ENCODE measurements at regions not wholly inside any gene's neighbourhood (a gene's known extent, or its start where the extent isn't known, plus 50 kb on each side); places are given as distances from the start of the nearest gene placed in this dataset.

GRCh38 chr3:117600112-117600511 lies 890.5 kb downstream of the TUSC7 start (continued):
- no peak for TF ChIP-seq CEBPG (CRISPR knock-in tag; IDR thresholded peaks at IDR 0.05)
- no peak for TF ChIP-seq CEBPG (tag; conservative IDR thresholded peaks at IDR 0.05 in 1 of 2, IDR thresholded peaks at IDR 0.05 in 1 of 2)
- no peak for TF ChIP-seq CBX8 (IDR thresholded peaks at IDR 0.05; ENCODE audit: borderline replicate concordance, extremely low read depth, low read depth, low read length, poor library complexity, severe bottlenecking)
- no peak for TF ChIP-seq ZNF398 (CRISPR knock-in tag; IDR thresholded peaks at IDR 0.05)
- TF ChIP-seq PBX2 (CRISPR knock-in tag; IDR thresholded peaks at IDR 0.05; ENCODE audit: low read depth): no peak
- no peak for TF ChIP-seq PBX2 (tag; conservative IDR thresholded peaks at IDR 0.05; ENCODE audit: low read depth)

- no peak overlapping the region for H2AFZ ChIP-seq (ENCODE audit: low read depth, low read length)
- no peaks in the 10 kb centered on the region for H3K9me3 ChIP-seq (replicated peaks; ENCODE audit: control insufficient read depth, insufficient read depth, low read depth, low read length)
- H4K20me1 ChIP-seq (replicated peaks; ENCODE audit: control insufficient read depth, insufficient read depth, low read length): no peaks in the 10 kb centered on the region
- no peaks in the 10 kb centered on the region for H3K36me3 ChIP-seq (ENCODE audit: control insufficient read depth, insufficient read depth, low read length)
- ATAC-seq (no peak), DNase-seq (ENCODE audit: extremely low read depth in 1 of 4, low spot score in 3 of 4) (no peak), FAIRE-seq (no peak)
- ChIA-PET POLR2A (no interaction called here), CTCF (ENCODE audit: low intra/inter-chr PET ratio) (no interaction called here)
- WGBS (ENCODE audit: insufficient coverage, low coverage, missing lambda C conversion rate): 0% methylated on average over 4 of the region's 4 CpGs
- no peak overlapping the region for H3K4me3 ChIP-seq
- no peak overlapping the region for H3K27ac ChIP-seq (ENCODE audit: extremely low read depth, low read depth, low read length)
- no peaks in the 10 kb centered on the region for H3K79me2 ChIP-seq (ENCODE audit: control insufficient read depth, insufficient read depth, low read length)
- no peak overlapping the region for H3K9ac ChIP-seq (ENCODE audit: insufficient read depth in 1 of 2, low read depth in 2 of 2, low read length in 2 of 2)
- in situ Hi-C loops (cut with MboI): no loop called here
- no peaks in the 10 kb centered on the region for H3K4me1 ChIP-seq (replicated peaks in 1 of 2; ENCODE audit: control insufficient read depth in 2 of 2, insufficient read depth in 2 of 2, low read length in 2 of 2)
- intact Hi-C loops (cut with micrococcal nuclease): no loop called here
- H3K4me2 ChIP-seq (ENCODE audit: insufficient read depth, low read length): no peak overlapping the region
- BruUV-seq (replicated peaks): no TSS peak
- no peaks in the 10 kb centered on the region for H3K27me3 ChIP-seq (ENCODE audit: control insufficient read depth in 2 of 2, insufficient read depth in 2 of 2, low read length in 2 of 2)
- H3K9me1 ChIP-seq (ENCODE audit: control insufficient read depth, insufficient read depth, low read length): no peaks in the 10 kb centered on the region
- no peak for TF ChIP-seq CREB3 (tag; conservative IDR thresholded peaks at IDR 0.05; ENCODE audit: low read depth)
- TF ChIP-seq DEAF1 (CRISPR knock-in tag; IDR thresholded peaks at IDR 0.05): no peak
- no peak for TF ChIP-seq THRAP3 (IDR thresholded peaks at IDR 0.05; ENCODE audit: borderline replicate concordance)
- TF ChIP-seq, protein P1, sequence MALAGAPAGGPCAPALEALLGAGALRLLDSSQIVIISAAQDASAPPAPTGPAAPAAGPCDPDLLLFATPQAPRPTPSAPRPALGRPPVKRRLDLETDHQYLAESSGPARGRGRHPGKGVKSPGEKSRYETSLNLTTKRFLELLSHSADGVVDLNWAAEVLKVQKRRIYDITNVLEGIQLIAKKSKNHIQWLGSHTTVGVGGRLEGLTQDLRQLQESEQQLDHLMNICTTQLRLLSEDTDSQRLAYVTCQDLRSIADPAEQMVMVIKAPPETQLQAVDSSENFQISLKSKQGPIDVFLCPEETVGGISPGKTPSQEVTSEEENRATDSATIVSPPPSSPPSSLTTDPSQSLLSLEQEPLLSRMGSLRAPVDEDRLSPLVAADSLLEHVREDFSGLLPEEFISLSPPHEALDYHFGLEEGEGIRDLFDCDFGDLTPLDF (CRISPR knock-in tag; IDR thresholded peaks at IDR 0.05): no peak
- no peak for TF ChIP-seq ZNF551 (CRISPR knock-in tag; IDR thresholded peaks at IDR 0.05)
- no peak for TF ChIP-seq KAT7 (CRISPR knock-in tag; IDR thresholded peaks at IDR 0.05; ENCODE audit: borderline replicate concordance)
- TF ChIP-seq CTBP1 (IDR thresholded peaks at IDR 0.05; ENCODE audit: borderline replicate concordance): no peak
Observed at GRCh38 chr3:117600666-117601065, 891.1 kb downstream of the TUSC7 start.

All from K562 (cell line).